HEK293T (cell line): ENCODE measurements at regions not wholly inside any gene's neighbourhood (a gene's known extent, or its start where the extent isn't known, plus 50 kb on each side); places are given as distances from the start of the nearest gene placed in this dataset.

Experiments
- FOXM1 ChIP-seq: fragments of 450-650 bp; IDR thresholded peaks from 2 replicates; pipeline ENCODE4 v1.6.1; 2017; ENCODE audit warnings: mild to moderate bottlenecking, borderline replicate concordance
- NFRKB ChIP-seq: fragments of 450-650 bp; IDR thresholded peaks from 2 replicates; pipeline ENCODE4 v1.6.1; 2016; ENCODE audit warnings: mild to moderate bottlenecking, moderate library complexity
- PKNOX1 ChIP-seq: fragments of 450-650 bp; IDR thresholded peaks from 2 replicates; pipeline ENCODE4 v1.6.1; 2016
- SP1 ChIP-seq: fragments of 450-650 bp; IDR thresholded peaks from 2 replicates; pipeline ENCODE4 v1.6.1; 2017
- SUZ12 ChIP-seq: fragments of 450-650 bp; IDR thresholded peaks from 2 replicates; pipeline ENCODE4 v1.6.1; 2016; ENCODE audit warnings: mild to moderate bottlenecking
- ZNF384 ChIP-seq: fragments of 450-650 bp; IDR thresholded peaks from 2 replicates; pipeline ENCODE4 v1.6.1; 2016

GRCh38 chr21:38909929-38910328 lies 104.2 kb downstream of the ETS2 start:
- no peak for TF ChIP-seq SUZ12
- TF ChIP-seq NFRKB: no peak
- no peak for TF ChIP-seq SP1
- no peak for TF ChIP-seq ZNF384
- no peak for TF ChIP-seq PKNOX1
- TF ChIP-seq FOXM1: no peak
